ENCODE measurements at regions not wholly inside any gene's neighbourhood (a gene's known extent, or its start where the extent isn't known, plus 50 kb on each side); places are given as distances from the start of the nearest gene placed in this dataset.

- DNase-seq (ENCODE audit: insufficient read length, low spot score) (no peak), FAIRE-seq (peak; percentile 48)
- TF ChIP-seq CTCF (IDR thresholded peaks at IDR 0.05; ENCODE audit: insufficient read depth, missing control alignments): no peak
Observed at GRCh38 chr18:28606686-28607085, 429.8 kb upstream of the CDH2 start.

- FAIRE-seq (no peak), DNase-seq (ENCODE audit: insufficient read length, low spot score) (no peak)
- no peak for TF ChIP-seq CTCF (IDR thresholded peaks at IDR 0.05; ENCODE audit: insufficient read depth, missing control alignments)
Observed at GRCh38 chr18:28602391-28602790, 425.5 kb upstream of the CDH2 start.

- peak; percentile 44 for FAIRE-seq
- DNase-seq (ENCODE audit: insufficient read length, low spot score): no peak
- TF ChIP-seq CTCF (IDR thresholded peaks at IDR 0.05; ENCODE audit: insufficient read depth, missing control alignments): no peak
Observed at GRCh38 chr18:28594034-28594433, 417.1 kb upstream of the CDH2 start.

GRCh38 chr18:28588884-28589549 lies 412.1 kb upstream of the CDH2 start:
- TF ChIP-seq CTCF (IDR thresholded peaks at IDR 0.05; ENCODE audit: insufficient read depth, missing control alignments): no peak
- FAIRE-seq (no peak), DNase-seq (ENCODE audit: insufficient read length, low spot score) (no peak)

- no peak for TF ChIP-seq CTCF (IDR thresholded peaks at IDR 0.05; ENCODE audit: insufficient read depth, missing control alignments)
- DNase-seq (ENCODE audit: insufficient read length, low spot score) (no peak), FAIRE-seq (no peak)
Observed at GRCh38 chr18:28584731-28585130, 407.8 kb upstream of the CDH2 start.

- TF ChIP-seq CTCF (IDR thresholded peaks at IDR 0.05; ENCODE audit: insufficient read depth, missing control alignments): no peak
- DNase-seq (ENCODE audit: insufficient read length, low spot score) (no peak), FAIRE-seq (no peak)
Observed at GRCh38 chr18:28582724-28583123, 405.8 kb upstream of the CDH2 start.

GRCh38 chr18:28581521-28582071 lies 404.7 kb upstream of the CDH2 start:
- DNase-seq (ENCODE audit: insufficient read length, low spot score) (no peak), FAIRE-seq (no peak)
- no peak for TF ChIP-seq CTCF (IDR thresholded peaks at IDR 0.05; ENCODE audit: insufficient read depth, missing control alignments)

Measured in D721Med (cell line).